ENCODE measurements at regions not wholly inside any gene's neighbourhood (a gene's known extent, or its start where the extent isn't known, plus 50 kb on each side); places are given as distances from the start of the nearest gene placed in this dataset.

GRCh38 chr3:118811236-118811732, 223.4 kb downstream of the IGSF11 start:
- Histone ChIP-seq H3K27ac (no peak overlapping the region), H3K4me3 (no peak overlapping the region)
- TF ChIP-seq CTCF (IDR thresholded peaks at IDR 0.05) = no peak
- DNase-seq (ENCODE audit: low spot score) = no peak

GRCh38 chr3:118813472-118813871, 221.2 kb downstream of the IGSF11 start:
- DNase-seq (ENCODE audit: low spot score) = no peak
- no peak for TF ChIP-seq CTCF (IDR thresholded peaks at IDR 0.05)
- Histone ChIP-seq H3K4me3 (no peak overlapping the region), H3K27ac (no peak overlapping the region)

- no peak overlapping the region for H3K27ac ChIP-seq
- peak; percentile 57 for TF ChIP-seq CTCF (IDR thresholded peaks at IDR 0.05)
- no peak for DNase-seq (ENCODE audit: low spot score)
- no peak overlapping the region for H3K4me3 ChIP-seq
Observed at GRCh38 chr3:118817748-118818165, 216.9 kb downstream of the IGSF11 start.

GRCh38 chr3:118818386-118818785, 216.3 kb downstream of the IGSF11 start:
- DNase-seq (ENCODE audit: low spot score) = no peak
- Histone ChIP-seq H3K4me3 (no peak overlapping the region), H3K27ac (no peak overlapping the region)
- TF ChIP-seq CTCF (IDR thresholded peaks at IDR 0.05) = no peak

GRCh38 chr3:118823626-118824025, 211.0 kb downstream of the IGSF11 start:
- no peak for TF ChIP-seq CTCF (IDR thresholded peaks at IDR 0.05)
- no peak for DNase-seq (ENCODE audit: low spot score)

GRCh38 chr3:118827446-118827845, 207.2 kb downstream of the IGSF11 start:
- no peak overlapping the region for H3K27ac ChIP-seq
- no peak overlapping the region for H3K4me3 ChIP-seq
- no peak for DNase-seq (ENCODE audit: low spot score)
- TF ChIP-seq CTCF (IDR thresholded peaks at IDR 0.05) = no peak

More at GRCh38 chr3:118823626-118824025, 211.0 kb downstream of the IGSF11 start:
- H3K4me3 ChIP-seq = no peak overlapping the region
- H3K27ac ChIP-seq = no peak overlapping the region

- TF ChIP-seq CTCF (IDR thresholded peaks at IDR 0.05) = no peak
- Histone ChIP-seq H3K27ac (no peak overlapping the region), H3K4me3 (no peak overlapping the region)
- no peak for DNase-seq (ENCODE audit: low spot score)
Observed at GRCh38 chr3:118828351-118828750, 206.3 kb downstream of the IGSF11 start.

Measured in coronary artery (tissue), 2 donors.